ELR (cell line): ENCODE measurements at regions not wholly inside any gene's neighbourhood (a gene's known extent, or its start where the extent isn't known, plus 50 kb on each side); places are given as distances from the start of the nearest gene placed in this dataset.
A peak's percentile ranks its signal among the peaks of the same experiment; 100 is the strongest.

Source experiments
- DNase-seq: peaks from one replicate; pipeline ENCODE4 v3.0.0-alpha.2; 2015; ENCODE audit warnings: low read depth

DNA sequence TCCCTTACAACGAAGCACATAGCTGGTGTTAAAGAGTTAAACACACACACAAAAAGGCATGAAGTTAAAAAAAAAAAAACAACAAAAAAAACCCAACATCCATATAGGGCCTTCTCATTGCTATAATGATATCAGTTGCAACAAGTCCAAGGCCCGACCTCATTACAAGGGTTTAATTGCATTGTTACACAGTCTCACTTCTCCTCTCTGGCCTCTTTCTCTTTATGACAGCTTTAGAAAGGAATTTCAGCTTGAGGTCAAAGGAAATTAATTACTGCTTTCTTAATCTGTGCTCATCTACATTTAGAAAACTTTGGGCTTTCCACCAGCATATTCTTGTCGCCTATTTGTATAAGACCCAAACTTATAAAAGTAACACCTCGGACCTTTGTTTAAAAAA lies 342.1 kb downstream of the NR2F2 start:
- no peak for DNase-seq

DNA sequence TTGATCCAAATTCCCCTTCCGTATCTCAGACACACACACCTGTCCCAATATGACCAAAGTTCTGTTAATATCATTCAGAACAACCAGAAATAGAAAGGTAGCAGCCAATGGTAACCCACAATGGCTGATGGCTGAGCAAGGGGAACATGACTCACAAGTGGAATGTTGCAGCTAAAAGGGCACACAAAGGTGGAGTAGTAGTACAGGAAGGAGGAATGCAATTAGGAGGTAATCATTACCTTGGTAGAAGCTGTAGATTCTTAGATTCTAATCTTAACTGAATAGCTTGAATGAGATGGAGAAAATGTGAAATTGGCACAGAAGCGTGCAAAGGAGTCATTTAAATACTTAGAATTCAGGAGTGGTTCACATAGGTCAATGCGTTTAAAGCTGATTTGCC lies 347.9 kb downstream of the NR2F2 start:
- no peak for DNase-seq

DNA sequence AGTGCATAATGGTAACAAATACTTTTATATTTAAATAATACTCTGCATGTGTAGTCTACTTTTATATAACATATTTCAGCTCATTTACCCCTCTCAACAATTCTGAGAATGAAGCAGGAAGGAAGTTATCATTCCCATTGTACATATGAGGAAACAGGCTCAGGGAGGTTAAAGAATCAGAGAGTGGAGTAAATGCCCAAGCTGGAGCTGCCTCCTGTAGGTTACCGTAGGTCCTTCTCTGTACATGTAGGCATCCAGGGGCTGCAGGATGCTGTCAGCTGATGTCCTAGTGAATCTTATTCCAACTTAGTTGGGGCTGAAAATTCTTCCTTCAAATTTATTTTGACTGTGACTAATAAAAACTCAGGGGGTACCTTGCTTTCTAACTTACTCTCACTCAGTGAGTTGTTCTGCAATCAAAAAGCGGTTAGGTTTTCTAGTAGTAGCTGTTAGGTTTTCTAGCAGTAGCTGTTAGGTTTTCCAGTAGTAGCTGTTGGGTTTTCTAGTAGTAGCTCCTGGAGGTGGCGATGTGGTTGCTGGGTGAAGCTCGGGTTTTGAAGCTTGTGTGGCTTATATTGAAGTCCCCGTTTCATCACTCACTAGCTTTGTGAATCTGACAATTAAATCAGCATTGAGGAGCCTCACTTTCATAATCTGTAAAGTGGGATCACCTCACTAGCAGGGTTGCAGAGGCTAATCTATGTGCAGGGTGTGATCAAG lies 357.0 kb downstream of the NR2F2 start:
- DNase-seq = no peak

DNA sequence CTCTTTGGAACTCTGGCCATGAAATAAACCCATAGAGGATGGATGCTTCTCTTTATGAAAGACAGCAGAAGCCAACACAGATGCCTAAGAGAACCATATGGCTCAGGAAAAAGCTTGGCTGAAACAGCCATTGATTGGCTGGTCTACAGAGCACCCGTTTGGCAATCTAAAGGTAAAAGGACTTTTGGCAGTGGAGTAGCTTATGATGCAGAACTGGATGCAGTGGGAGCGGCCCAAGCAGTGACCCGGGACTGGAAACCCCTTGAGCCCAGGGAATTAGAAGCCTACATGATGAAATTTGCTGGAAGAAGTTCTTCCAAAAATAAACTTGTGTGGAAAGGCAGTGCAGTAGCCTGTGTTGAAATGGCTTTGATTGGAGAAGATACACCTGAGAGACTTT lies 360.2 kb downstream of the NR2F2 start:
- no peak for DNase-seq

DNA sequence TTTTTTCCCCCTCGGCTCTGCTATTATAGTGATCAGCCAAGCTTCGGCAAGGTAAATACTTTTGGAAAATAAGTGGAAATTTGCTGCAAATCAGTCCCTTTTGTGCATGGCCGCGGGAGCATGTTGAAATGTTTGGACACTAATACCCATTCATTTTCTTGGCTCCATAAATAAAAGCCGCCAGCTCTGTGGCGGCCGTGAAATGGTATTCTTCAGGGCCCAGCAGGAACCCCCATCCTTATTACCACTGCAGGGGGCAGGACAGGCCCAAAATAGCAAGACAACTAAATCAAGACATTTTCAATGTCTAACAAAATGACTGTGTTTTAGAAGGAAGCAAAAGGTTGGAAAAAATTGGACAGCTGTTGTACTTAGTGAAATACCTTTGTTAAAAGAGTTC lies 362.3 kb downstream of the NR2F2 start:
- no peak for DNase-seq

DNA sequence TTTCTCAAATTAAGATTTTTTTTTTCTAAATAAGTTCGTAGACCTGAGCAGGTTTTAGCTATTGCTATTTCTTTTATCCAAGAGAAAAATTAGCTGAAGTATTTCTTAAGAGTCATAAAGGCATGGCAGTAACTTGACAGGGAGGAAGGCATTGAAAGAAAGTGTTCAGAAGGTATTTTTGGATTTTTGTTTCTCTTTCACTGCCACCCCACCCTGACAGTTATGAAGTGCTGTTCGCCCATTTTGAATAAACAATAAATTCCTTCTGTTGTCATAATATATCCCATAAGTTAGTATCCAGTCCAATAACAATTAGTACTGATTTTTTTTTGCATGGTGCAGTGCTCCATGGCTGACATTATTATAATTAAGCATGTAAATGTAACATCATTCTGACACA lies 363.0 kb downstream of the NR2F2 start:
- DNase-seq = no peak

DNA sequence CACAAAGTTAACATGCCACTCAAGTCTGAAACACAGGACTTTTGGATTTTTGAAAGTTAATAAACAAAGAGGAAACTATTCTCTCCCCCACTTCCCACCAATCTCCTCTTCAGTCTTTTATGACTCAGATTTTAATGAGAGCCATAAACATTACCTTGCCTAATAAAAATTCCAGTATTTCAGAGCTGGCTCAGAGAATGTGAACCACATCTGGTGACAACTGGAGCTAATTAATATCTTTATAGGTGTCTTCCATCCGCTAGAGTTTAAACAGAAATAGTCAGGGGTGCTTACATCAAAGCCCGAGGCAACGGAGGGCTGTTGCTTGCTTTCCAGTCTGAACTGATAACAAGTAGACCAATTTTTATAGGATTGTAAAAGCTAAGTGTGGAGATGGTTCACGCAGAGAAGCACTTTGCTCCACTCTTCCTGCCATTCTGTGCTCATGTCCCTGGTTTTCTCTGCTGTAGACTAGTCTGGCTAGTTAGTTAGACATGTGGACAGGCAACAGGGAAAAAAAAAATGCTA lies 363.6 kb downstream of the NR2F2 start:
- DNase-seq = peak; percentile 4

DNA sequence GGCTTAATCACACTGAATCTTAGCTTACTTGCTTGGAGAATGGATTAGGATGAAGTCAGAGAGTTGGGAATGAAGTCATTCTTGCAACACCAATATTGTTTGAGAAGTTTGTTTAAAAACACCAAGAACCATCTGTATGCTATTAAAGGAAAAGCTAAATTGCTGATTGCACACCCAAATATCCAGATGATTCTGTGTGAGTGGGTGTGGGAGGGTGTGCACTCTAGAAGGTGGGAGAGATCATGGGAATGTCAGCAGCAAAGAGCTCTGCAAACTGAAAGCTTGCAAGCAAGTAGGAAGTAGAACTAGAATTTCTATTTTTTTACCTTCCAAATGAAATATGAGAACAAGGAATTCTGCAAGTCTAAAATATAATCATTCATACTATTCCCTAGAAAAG lies 364.9 kb downstream of the NR2F2 start:
- no peak for DNase-seq

DNA sequence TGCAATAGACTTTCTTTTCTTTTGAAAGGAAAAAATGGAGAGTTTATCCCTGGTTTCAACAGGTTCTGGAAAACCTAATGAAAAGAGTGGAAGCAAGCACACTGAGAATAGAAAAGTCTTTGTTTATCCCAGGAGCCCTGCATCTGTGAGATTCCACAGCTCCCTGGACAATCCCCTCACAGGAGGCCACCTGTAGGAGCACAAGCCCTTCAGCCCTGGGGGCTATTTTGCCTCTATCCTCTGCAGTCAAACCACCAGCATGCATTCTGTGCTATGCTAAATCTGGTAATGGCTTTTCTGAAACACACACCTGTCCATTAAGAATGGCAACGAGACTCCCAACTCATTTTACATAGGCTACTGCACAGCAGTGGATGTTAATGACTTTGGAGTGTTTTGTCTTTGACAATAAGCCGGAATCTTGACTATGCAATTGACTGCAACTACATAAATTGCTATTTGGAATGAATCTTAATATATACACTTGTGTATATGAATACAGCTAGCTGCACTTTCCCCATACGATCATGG lies 369.4 kb downstream of the NR2F2 start:
- DNase-seq = no peak

DNA sequence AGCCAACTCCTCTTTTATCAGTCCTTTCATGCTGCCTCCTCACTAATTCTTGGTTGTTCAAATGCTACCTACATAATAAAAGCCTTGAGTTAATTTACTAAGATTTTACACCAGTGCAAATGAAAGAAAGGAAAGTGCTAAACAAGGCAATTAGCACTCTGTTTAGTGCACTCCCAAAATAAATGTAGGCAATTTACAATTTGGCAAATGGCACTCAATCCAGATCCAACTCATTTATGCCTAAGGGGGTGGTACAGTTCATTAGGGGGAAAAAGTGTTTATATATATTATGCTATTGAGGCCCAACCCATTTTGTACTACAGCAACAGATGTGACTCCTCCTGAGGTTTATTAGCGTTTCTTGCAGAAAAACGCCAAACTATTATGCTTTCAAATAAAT lies 370.1 kb downstream of the NR2F2 start:
- no peak for DNase-seq

DNA sequence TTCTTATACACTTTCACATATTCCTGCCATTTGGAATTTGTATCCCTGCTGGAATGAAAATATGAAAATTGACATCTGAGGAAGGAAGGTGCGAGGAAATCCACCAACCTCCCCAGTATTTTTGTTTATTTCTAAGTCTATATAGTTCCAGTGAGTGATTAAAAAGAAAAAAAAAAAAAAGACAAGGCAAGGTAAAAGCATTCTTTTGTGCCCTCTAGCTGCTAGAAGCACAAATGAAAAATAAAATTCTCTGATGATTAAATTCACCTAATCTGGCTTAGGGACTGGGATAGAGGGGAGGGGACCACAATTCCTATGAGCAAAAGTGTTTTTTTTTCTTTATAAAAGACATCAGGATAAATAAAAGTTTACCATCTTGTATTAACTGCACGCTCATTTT lies 370.9 kb downstream of the NR2F2 start:
- peak; percentile 5 for DNase-seq

DNA sequence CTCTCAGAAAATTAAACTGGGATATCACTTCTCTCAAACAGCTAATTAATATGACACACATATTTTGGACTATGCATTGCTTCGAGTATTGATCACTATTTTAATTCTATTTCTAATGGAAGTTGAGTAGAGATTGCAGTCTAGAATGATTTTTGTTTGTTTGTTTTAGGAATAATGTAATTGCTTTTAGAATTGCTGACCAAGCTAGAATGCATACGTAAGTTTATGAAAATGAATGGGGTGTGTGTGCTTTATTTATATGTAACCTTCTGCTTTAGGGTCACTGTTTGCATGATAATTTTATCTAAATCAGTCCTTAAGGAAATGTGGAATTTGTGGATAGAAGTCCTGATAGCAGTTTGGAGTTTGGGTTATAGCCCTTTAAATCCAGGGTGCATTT lies 371.4 kb downstream of the NR2F2 start:
- no peak for DNase-seq

DNA sequence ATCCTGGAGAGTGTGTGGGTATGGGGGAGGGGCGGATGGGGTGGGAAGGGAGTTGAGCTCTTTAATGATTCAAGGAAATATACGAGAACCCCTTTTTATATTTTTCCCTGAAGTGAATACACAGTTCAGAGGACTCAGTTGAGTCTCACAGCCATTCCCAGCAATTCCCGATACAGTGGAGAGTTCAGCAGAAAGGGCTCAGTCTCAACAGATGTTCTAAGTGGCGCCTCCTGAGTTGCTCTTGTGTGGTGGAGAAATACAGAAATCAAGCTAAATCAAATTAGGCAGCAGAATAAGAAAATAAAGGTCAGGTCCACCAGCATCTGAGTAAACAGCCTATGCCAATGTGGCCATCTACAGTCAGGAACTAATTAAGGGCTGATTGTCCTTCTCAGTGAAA lies 372.1 kb downstream of the NR2F2 start:
- no peak for DNase-seq

DNA sequence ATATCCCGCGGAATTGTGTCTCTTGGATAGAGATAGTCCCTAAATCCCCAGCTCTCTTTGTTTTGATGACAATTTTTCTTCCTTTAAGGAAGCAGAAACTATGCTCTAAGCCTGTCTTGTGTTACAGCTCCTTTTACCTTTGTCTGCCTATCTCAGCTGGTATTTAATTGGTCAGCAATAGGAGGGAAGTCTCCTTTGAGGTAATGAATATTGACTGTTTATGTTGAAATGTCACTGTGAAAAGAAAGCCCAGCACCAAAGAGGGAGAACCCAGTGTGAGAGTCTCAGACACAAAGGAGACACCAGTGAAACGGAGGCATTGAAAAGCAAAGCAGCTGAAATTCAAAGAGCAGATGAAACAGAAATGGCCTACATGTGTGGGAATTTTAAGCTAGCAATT lies 372.6 kb downstream of the NR2F2 start:
- no peak for DNase-seq

DNA sequence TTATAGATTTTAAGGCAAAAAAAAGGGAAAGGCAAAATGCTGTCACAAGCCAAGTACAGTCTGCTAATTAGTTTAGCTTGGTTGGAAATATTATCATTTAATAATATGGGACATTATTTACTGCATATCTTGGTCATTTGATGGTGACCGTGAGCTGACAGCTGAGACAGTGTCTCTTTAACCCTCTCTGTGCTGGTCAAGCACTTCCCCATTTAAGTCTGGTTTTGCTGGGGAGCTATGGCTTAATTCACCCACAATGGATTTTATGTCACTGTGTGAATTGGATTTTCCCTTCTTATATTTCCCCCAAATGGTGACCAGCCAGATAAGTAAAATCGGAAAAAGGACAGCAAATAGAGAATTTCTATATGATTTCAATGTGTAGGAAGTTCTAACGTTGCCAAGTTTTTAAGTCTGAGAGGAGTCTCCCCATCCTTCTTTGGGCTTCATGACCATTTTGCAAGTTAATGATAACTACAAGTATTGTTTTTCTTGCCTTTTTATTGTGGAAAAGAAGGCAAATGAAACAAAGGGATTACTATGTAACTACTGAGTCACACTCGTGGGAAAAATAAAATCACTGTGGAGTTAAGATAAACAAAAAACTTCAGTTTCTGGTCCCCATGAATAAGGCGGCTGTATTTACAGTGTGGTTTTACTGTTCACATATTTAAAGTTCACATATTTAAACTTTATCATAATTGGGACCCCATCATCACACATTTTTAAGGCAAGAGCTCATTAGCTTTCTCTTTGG lies 373.5 kb downstream of the NR2F2 start:
- peak; percentile 27 for DNase-seq

DNA sequence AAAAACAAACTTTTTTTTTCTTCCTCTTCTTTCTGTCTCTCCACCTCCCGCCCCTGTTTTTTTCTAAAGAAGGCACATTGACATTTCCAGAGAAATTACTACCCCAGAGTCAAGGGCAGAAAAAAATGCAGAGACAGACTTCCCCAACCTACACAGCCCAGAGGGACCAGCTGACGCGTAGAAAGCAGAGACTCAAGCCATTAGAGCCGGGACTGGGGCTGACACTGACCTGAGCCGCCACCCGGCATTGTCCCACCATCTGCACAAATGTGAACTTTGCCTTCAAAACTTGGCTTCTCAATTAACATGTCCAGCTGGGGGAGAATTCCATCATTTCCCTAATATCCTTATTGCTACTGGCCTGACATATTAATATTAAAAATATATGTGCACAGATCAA lies 385.6 kb downstream of the NR2F2 start:
- DNase-seq = no peak

DNA sequence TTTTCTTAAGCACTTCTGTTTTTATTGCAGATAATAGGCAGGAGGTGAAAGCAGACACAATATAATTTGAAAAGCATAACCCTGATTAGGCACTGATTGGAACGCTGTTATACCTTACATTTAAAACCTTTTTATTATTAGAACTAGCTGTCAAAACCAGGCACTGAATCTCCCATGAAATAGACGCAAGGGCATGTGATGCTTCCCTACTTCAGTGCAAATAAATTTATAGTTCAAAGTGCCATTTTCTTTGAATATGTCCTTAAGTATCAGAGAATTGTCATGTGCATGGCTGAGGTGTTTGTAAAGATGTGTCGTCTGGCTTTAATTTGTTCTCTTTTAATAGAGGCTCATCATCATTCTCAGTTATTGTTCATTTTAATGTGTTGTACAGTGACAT lies 386.0 kb downstream of the NR2F2 start:
- no peak for DNase-seq

DNA sequence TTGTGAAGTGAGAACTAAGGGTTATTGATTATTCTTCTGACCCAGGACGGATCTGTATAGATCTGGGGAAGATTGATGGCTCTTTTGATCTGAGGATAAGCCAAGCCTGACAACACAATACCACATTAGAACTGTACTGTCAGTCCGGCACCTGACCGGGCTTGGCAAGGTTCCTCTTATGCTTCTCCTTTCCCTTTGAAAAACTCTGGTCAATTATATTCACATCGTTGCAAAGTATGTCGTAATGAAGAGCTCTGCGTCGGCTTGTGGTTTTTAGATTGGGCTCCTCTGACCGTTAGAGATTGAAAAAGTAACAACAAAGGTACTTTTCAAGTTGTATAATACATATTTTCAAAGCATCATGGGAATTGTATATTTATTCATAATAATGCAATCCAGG lies 389.8 kb downstream of the NR2F2 start:
- no peak for DNase-seq

DNA sequence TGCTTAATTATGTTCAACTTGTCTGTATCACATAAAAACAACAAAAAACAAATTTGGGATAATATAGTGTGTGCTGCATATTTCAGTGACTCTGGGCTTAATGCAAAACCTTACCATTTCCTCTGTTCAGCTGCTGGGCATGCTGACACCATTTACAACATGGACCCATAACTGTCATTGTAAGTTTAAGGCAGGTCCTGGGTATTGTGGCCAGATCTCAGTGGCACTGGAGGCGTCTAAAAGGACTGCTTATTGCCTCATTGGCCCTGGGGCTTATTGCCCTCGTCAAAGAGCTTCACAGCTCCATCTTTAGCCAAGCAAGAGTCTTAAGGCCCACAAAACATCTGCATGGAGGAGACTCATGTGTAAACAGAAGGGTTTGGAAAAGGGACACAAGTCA lies 390.2 kb downstream of the NR2F2 start:
- no peak for DNase-seq

DNA sequence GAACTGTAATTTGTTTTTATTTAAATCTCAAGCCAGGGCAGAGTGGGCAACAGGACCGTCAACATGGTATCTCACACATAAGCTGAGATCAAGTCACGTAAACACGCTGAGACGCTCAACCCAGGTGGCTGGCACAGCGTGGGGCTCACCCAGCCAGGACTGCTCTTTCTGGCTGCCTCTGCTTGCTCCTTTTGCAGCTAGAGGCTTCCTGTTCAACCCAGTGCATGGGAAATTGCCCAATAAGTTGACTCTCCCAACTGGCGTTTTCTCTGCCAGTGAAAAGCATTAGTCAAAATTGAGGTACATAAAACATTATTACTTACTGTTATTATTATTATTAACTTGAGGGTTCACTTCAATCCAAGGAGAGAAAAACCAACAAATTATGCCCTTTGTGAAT lies 398.1 kb downstream of the NR2F2 start:
- no peak for DNase-seq

DNA sequence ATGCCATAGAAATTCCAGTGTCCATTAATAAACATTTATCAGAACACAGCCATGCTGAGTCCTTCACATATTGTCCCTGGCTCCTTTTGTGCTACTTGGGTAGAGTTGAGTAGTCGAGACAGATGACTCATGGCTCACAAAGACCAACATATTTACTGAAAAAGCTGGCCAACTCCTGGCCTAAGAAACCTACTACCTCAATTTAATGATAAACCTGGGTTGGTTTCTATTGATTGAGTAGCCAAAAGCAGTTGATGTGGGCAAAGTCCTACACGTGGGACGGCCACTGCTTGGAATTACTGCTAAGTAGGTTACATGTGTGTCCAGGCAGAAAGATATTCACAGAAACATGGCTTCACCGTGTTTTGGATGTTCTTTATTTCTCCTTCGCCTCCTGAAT lies 402.2 kb downstream of the NR2F2 start:
- DNase-seq = no peak

DNA sequence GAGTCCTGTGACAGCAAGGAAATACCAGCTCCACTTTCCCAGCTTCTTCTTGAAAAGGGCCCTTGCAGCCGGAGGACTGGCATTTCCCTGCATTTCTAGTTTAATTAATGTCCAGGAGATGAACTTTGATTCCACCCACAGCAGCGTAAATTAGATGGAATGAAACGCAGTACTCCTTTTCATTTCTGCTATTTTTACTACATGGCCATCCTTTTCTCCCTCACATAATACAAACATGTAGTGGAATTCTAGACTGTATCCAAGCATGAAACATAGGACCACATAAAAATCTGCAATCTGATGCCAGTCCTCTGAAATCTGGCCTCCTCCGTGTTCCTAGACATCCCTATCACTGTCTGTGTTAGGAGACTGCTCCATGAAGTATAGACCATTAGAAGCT lies 403.2 kb downstream of the NR2F2 start:
- no peak for DNase-seq

DNA sequence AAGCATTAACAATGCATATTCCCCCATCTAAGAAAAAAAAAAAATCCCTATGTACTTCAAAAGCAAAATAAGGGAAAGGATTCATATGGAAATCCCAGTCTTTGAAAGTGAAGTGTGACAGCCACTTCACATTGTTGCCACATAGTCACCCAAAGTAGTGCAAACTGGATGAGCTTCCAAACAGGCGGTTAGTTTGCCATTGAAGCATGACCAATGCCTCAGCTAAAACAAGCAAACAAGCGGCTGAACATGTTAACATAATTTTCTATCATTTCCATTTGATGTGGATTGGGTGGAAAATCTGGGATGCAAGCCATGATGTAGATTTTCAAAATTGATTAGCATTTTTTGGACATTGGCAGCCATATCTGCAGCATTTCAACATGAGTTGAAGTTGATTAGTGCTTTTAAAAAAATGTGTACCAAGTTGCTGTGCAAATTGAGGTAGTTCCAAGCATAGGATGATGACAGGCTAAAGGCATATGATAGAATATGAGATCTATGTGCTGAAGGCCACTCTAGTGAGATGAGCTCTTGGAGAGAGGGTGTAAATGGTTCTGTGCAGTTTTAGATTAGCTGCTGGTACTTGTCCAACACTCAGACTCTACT lies 405.2 kb downstream of the NR2F2 start:
- DNase-seq = no peak
